ENCODE measurements at regions not wholly inside any gene's neighbourhood (a gene's known extent, or its start where the extent isn't known, plus 50 kb on each side); places are given as distances from the start of the nearest gene placed in this dataset.
A peak's percentile ranks its signal among the peaks of the same experiment; 100 is the strongest.

DNA sequence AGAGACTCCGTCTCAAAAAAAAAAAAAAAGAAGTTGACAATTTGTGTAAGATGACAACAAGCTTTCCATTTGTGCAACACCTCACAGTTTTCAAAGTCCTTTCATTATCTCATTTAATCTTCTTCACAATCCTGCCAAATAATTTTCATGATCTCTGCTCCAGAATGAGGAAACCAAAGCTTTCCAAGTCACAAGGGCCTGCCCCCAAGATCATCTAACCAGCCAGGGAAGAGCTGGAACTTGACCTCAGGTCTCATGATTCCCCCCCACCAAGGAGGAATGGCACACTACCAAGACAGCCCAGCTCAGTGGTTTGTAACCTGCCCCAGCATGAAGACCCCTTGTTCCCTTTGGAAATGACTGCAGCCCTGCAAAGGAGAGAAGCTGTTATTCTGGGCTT lies 74.0 kb upstream of the PIM1 start:
- Mint-ChIP-seq H3K27ac (no peak overlapping the region), H3K36me3 (ENCODE audit: low read depth) (no peaks in the 10 kb centered on the region), H3K4me1 (ENCODE audit: low read depth) (peaks cover 21% of the 10 kb centered on the region), H3K27me3 (ENCODE audit: insufficient read depth) (no peaks in the 10 kb centered on the region), H3K9me3 (no peaks in the 10 kb centered on the region), H3K4me3 (no peak overlapping the region)
- no peak for DNase-seq (ENCODE audit: low spot score)
- intact Hi-C loops (cut with micrococcal nuclease): no loop called here

DNA sequence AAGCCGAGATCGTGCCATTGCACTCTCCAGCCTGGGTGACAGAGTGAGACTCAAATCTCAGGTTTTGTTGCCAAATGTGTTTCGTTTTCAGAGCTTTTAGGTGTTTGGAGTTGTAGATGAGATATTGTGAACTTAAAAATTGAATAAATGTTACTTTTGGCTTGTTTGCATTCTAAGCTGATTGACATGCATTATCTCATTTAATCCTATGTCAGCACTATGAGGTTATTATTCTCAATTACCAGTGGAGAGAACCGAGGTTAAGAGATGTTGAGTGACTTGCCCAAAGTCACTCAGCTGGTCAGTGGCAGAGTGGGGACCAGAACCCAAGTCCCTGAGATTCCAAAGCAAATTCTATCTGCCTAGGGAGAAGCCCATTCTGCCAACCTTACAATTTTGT lies 72.6 kb upstream of the PIM1 start:
- H3K4me3 Mint-ChIP-seq: no peak overlapping the region
- peaks cover 31% of the 10 kb centered on the region for H3K4me1 Mint-ChIP-seq (ENCODE audit: low read depth)
- no peaks in the 10 kb centered on the region for H3K27me3 Mint-ChIP-seq (ENCODE audit: insufficient read depth)
- no peaks in the 10 kb centered on the region for H3K9me3 Mint-ChIP-seq
- no peak for DNase-seq (ENCODE audit: low spot score)
- H3K27ac Mint-ChIP-seq: no peak overlapping the region
- no peaks in the 10 kb centered on the region for H3K36me3 Mint-ChIP-seq (ENCODE audit: low read depth)
- intact Hi-C loops (cut with micrococcal nuclease): no loop called here

DNA sequence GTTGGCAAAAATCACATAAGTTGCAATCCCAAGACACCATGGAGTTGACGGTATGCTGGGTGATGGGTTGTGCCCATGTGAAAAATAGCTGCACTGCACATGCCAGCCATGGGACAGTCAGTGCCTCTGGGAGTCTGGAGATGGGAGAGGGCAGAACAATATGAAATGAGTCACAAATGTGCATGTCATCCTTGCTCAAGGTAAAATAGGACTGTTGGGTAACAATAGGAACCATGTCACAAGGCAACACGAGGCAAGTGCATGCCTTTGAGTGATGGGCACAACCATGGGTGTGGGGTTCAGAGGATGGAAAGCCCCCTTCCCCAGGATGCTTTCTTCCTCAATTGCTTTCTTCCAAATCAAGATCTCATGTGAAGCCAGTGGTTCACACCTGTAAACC lies 70.5 kb upstream of the PIM1 start:
- H3K4me1 Mint-ChIP-seq (ENCODE audit: low read depth): peaks cover 36% of the 10 kb centered on the region
- intact Hi-C loops (cut with micrococcal nuclease): no loop called here

DNA sequence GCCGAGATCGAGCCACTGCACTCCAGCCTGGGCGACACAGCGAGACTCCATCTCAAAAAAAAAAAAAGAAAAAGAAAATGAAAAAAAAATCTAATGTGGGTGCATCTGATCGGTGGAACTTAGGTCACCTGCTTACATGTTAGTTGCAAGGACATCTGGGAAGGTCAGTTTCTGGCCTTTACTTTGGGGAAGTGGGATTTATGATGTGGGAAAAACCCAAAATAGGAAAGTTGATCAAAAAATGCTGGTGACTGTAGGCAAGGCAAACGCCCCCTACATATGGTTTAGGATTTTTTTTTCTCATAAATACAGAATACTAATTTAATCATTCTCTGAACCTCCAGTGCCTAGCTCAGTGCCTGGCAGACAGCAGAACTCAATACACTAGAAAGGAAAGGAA lies 69.2 kb upstream of the PIM1 start:
- intact Hi-C loops (cut with micrococcal nuclease): loop anchor here (5.0 kb wide), 3 partner anchors 37 to 188 kb away; no protein-coding TSS in a partner anchor
- H3K27me3 Mint-ChIP-seq (ENCODE audit: insufficient read depth): no peaks in the 10 kb centered on the region
- no peaks in the 10 kb centered on the region for H3K9me3 Mint-ChIP-seq
- no peak overlapping the region for H3K4me3 Mint-ChIP-seq
- no peaks in the 10 kb centered on the region for H3K36me3 Mint-ChIP-seq (ENCODE audit: low read depth)
- H3K4me1 Mint-ChIP-seq (ENCODE audit: low read depth): peaks cover 45% of the 10 kb centered on the region
- DNase-seq (ENCODE audit: low spot score): no peak
- peak overlapping the region; percentile 71 for H3K27ac Mint-ChIP-seq

More for the DNA sequence above, 70.5 kb upstream of the PIM1 start:
- H3K27ac Mint-ChIP-seq: no peak overlapping the region
- no peaks in the 10 kb centered on the region for H3K9me3 Mint-ChIP-seq
- no peaks in the 10 kb centered on the region for H3K27me3 Mint-ChIP-seq (ENCODE audit: insufficient read depth)
- no peak overlapping the region for H3K4me3 Mint-ChIP-seq
- no peaks in the 10 kb centered on the region for H3K36me3 Mint-ChIP-seq (ENCODE audit: low read depth)
- DNase-seq (ENCODE audit: low spot score): no peak

DNA sequence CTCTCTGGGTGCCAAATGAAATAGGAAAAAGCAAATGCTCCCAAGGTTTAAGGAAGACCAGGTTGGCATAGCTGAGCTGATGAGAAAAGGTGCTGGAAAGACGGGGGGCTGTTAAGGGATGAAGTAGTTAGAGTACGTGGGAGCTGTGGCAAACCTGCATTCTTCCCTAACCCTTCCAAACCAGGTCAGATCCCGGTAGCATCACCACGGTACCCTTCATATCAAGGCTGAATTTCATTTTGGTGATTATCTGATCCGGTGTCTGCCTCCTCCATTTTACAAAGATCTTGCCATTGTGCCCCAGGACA lies 68.0 kb upstream of the PIM1 start:
- intact Hi-C loops (cut with micrococcal nuclease): loop anchor here (1.0 to 5.0 kb wide), 6 partner anchors 8 to 190 kb away; no protein-coding TSS in a partner anchor
- Mint-ChIP-seq H3K36me3 (ENCODE audit: low read depth) (no peaks in the 10 kb centered on the region), H3K27me3 (ENCODE audit: insufficient read depth) (no peaks in the 10 kb centered on the region), H3K4me1 (ENCODE audit: low read depth) (peaks cover 53% of the 10 kb centered on the region), H3K27ac (peak overlapping the region; percentile 85), H3K9me3 (no peaks in the 10 kb centered on the region), H3K4me3 (peak overlapping the region; percentile 27)
- DNase-seq (ENCODE audit: low spot score): no peak

DNA sequence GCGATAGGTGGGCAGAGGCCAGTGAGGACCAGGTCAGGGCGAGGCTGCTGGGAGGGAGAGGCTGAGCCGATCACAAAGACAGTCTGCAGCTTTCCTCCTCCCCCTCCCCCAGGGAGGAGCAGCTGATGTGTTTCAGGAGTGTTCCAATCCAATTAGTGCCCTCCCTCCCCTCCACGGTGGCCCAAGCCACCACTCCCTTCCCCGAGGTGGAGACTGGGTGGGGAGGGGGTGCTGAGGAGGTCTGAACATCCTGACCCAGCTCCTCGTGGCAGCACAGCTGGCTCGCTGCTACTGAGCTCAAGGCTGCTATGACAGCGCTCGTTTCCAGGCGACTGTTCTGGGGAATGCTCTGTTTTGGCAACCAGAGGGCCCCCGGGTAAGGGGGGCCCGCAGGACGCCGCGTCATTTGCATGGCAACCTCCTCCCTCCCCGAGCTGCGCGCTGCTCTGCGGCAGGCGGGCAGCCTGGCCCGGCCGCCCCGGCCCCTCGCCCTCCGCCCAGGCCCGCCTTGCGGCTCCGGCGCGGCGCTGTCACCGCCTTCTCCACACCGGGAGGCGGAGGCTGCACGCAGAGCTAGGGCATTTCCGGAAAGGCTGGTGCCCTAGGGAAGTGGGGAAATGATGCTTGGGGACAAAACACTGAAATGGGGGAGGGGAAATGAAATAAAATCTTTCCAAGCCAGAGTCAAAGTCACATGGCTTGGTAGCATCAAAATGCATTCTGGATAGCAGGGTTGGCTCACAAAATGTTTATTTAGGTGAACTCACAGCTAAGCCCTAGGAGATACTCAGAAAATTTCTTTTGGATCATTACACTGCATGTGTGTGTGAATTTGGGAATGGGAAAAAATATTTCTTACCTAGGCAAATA lies 67.4 kb upstream of the PIM1 start:
- H3K9me3 Mint-ChIP-seq: no peaks in the 10 kb centered on the region
- no peaks in the 10 kb centered on the region for H3K27me3 Mint-ChIP-seq (ENCODE audit: insufficient read depth)
- no peaks in the 10 kb centered on the region for H3K36me3 Mint-ChIP-seq (ENCODE audit: low read depth)
- H3K27ac Mint-ChIP-seq: peak overlapping the region; percentile 85
- H3K4me1 Mint-ChIP-seq (ENCODE audit: low read depth): peaks cover 58% of the 10 kb centered on the region
- DNase-seq (ENCODE audit: low spot score): peak; percentile 70
- H3K4me3 Mint-ChIP-seq: peak overlapping the region; percentile 56
- intact Hi-C loops (cut with micrococcal nuclease): loop anchor here (1.0 to 5.0 kb wide), 6 partner anchors 8 to 190 kb away; no protein-coding TSS in a partner anchor

DNA sequence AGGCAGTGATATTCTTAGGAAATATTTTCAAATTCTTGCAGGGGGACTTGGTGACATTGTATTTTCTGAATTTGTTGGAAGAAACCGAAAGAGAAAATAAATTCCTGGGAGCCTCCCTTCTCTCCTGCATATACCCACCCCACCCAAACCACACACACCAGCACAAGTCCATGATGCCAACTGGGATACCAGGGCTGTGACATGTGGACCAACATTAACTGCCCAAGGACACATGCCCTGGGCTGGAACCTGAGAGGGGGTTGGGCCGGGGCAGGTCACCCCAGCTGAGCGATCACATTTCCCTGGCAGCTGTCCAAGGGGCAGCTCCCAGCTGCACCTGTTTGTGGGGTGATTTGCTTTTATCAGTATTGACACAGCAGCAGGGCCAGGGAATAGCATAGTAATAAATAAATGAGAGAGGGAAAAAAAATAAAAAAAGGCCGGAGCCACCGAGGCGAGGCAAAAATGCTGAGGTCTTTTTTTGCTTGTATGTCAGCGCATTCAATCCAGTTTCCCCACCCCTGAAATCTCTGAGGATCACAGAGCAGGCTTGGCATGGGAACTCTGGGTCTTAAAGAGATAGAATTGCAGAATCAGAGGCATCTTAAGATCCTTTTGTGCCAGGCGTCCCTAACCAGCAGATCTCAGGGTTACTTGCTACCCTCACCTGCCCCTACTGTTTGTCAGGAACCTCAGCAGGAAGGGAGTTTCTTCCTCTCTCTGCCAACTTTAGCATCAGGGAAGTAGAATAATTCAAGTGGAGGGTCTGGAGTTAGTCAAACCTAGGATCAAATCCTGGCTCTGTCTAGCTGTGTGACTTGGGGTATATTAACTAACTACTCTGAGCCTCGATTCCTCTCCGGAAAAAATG lies 66.5 kb upstream of the PIM1 start:
- peaks cover 59% of the 10 kb centered on the region for H3K4me1 Mint-ChIP-seq (ENCODE audit: low read depth)
- no peaks in the 10 kb centered on the region for H3K9me3 Mint-ChIP-seq
- H3K27me3 Mint-ChIP-seq (ENCODE audit: insufficient read depth): no peaks in the 10 kb centered on the region
- DNase-seq (ENCODE audit: low spot score): no peak
- intact Hi-C loops (cut with micrococcal nuclease): loop anchor here (5.0 kb wide), 3 partner anchors 34 to 191 kb away; no protein-coding TSS in a partner anchor
- H3K27ac Mint-ChIP-seq: peak overlapping the region; percentile 64
- H3K4me3 Mint-ChIP-seq: peak overlapping the region; percentile 56
- H3K36me3 Mint-ChIP-seq (ENCODE audit: low read depth): no peaks in the 10 kb centered on the region

DNA sequence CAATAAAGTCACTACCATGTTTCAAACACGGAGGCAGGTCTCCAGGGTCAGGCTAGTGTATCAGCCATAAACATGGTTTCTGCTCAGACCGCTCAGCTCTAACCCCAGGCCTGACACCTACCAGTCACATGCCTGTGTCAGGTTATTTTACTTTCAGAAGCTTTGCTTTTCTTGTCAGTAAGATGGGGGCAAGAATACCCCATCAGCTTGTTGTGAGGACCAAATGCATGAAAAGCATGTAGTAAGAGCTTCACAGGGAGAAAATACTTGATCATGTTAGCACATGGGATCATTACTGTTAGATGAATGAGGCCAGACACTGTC lies 65.2 kb upstream of the PIM1 start:
- H3K9me3 Mint-ChIP-seq: no peaks in the 10 kb centered on the region
- H3K4me3 Mint-ChIP-seq: no peak overlapping the region
- DNase-seq (ENCODE audit: low spot score): no peak
- no peaks in the 10 kb centered on the region for H3K36me3 Mint-ChIP-seq (ENCODE audit: low read depth)
- H3K27me3 Mint-ChIP-seq (ENCODE audit: insufficient read depth): no peaks in the 10 kb centered on the region
- intact Hi-C loops (cut with micrococcal nuclease): loop anchor here (5.0 kb wide), 3 partner anchors 33 to 192 kb away; no protein-coding TSS in a partner anchor
- peaks cover 68% of the 10 kb centered on the region for H3K4me1 Mint-ChIP-seq (ENCODE audit: low read depth)
- H3K27ac Mint-ChIP-seq: peak overlapping the region; percentile 61

DNA sequence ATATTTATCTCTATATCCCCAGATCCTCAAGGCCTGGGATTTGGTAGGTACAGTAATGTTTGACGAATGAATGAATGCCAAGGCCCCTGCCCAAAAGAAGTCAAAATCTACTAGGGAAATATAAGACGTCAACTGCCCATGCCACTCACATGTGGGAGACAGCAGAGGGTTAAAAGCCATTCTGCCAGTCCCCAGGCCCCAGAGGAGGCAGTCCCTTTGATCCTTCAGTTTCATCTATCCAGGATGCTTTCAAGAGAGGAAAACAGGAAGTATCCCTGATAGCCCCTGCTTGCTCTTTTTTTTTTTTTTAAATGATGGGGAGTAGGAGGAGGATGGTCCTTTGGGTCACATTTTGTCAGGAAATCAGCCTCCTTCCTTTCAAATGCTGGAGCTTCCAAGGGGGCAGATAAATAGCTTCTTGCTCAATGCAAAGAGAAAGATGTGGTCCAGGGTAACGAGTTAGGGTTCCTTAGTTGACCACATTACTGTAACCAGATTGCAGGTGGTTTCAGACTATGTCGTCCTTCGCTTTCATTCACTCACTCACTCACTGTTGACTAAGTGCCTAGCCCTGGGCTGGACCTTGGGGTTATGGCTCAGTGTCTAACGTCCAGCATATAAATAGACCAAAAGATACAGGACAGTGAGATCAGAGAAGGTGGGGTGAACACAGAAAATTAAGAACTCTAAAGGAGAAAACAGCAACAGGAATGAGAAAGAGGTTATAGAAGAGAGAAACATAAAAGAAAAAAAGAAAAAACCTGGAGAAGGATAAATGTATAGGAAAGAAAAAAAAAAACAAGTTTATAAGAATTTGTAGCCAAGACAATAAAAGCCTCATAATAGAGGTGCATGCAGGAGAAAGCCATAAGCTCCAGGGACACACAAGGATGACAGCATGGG lies 64.6 kb upstream of the PIM1 start:
- Mint-ChIP-seq H3K9me3 (no peaks in the 10 kb centered on the region), H3K27ac (peak overlapping the region; percentile 41)
- DNase-seq (ENCODE audit: low spot score): no peak

DNA sequence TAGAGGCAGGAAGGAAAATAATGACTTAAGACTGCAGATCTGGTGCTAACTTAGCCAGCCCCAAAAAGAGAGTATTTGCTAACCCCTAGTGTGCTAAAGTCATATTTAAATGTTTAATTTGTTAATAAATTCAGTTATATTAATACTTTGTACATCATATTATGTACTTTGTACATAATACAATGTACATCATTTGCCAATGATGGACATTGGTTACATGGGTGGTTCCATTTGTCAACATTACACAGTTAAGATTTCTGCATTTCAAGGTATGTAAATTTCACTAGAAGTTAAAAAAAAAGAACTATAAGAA lies 63.9 kb upstream of the PIM1 start:
- Mint-ChIP-seq H3K9me3 (no peaks in the 10 kb centered on the region), H3K4me3 (no peak overlapping the region), H3K27me3 (ENCODE audit: insufficient read depth) (no peaks in the 10 kb centered on the region), H3K4me1 (ENCODE audit: low read depth) (peaks cover 77% of the 10 kb centered on the region), H3K27ac (no peak overlapping the region), H3K36me3 (ENCODE audit: low read depth) (no peaks in the 10 kb centered on the region)
- no peak for DNase-seq (ENCODE audit: low spot score)
- intact Hi-C loops (cut with micrococcal nuclease): no loop called here

More for the DNA sequence above, 64.6 kb upstream of the PIM1 start:
- Mint-ChIP-seq H3K36me3 (ENCODE audit: low read depth) (no peaks in the 10 kb centered on the region), H3K4me1 (ENCODE audit: low read depth) (peaks cover 74% of the 10 kb centered on the region), H3K4me3 (no peak overlapping the region), H3K27me3 (ENCODE audit: insufficient read depth) (no peaks in the 10 kb centered on the region)
- intact Hi-C loops (cut with micrococcal nuclease): no loop called here

DNA sequence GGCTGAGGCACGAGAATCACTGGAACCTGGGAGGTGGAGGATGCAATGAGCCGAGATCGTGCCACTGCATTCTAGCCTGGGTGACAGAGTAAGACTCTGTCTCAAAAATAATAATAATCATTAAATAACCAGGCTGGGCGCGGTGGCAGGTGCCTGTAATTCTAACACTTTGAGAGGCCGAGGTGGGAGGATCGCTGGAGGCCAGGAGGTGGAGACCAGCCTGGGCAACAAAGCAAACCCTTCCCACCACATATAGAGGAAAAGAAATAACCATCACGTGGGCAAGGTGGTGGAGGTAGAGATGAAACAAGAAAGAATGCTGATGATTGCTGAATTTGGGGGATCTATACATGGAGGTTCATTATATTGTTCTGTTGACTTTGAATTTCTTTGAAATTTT lies 63.4 kb upstream of the PIM1 start:
- peaks cover 77% of the 10 kb centered on the region for H3K4me1 Mint-ChIP-seq (ENCODE audit: low read depth)
- no peak for DNase-seq (ENCODE audit: low spot score)
- H3K36me3 Mint-ChIP-seq (ENCODE audit: low read depth): no peaks in the 10 kb centered on the region
- H3K4me3 Mint-ChIP-seq: no peak overlapping the region
- H3K27me3 Mint-ChIP-seq (ENCODE audit: insufficient read depth): no peaks in the 10 kb centered on the region
- H3K9me3 Mint-ChIP-seq: no peaks in the 10 kb centered on the region
- intact Hi-C loops (cut with micrococcal nuclease): no loop called here
- no peak overlapping the region for H3K27ac Mint-ChIP-seq

DNA sequence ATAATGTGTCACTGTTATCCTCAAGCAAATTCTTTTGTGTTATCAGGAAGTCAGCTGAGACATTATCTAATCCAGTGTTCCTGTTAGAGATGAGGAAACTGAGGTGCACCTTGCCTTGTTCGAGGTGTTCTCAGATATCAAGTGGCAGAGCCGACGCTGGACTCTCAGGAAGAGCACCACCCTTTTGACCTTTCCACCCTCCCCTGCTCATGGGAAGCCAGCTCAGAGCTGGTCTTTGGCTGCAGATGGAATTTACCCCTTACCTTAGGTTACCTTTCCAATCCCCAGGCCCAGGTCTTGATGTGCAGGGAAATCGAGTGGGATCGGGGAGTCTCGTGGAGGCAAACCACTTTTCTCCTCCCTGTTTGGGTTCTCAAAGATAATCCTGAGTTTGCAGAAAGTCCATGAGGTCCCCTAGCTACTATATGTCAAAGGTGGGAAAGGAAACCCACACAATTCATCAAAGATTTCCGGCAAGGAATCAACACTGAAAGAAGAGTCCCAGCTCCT lies 62.9 kb upstream of the PIM1 start:
- Mint-ChIP-seq H3K4me1 (ENCODE audit: low read depth) (peaks cover 73% of the 10 kb centered on the region), H3K36me3 (ENCODE audit: low read depth) (no peaks in the 10 kb centered on the region), H3K4me3 (no peak overlapping the region), H3K9me3 (no peaks in the 10 kb centered on the region), H3K27me3 (ENCODE audit: insufficient read depth) (no peaks in the 10 kb centered on the region), H3K27ac (no peak overlapping the region)
- intact Hi-C loops (cut with micrococcal nuclease): no loop called here
- no peak for DNase-seq (ENCODE audit: low spot score)

Measured in activated T-helper 1 cell treated with anti-CD3 and anti-CD28 coated beads, Interleukin-12 subunit alpha, Interleukin-12 subunit beta, Interleukin-2, Interleukin-4 antibody, amounts not matched to agents 30 ng/mL and 10 ng/mL and 1 ng/mL, durations not matched to agents 14 hours and 24 hours and 36 hours (primary cell).